ENCODE measurements at regions not wholly inside any gene's neighbourhood (a gene's known extent, or its start where the extent isn't known, plus 50 kb on each side); places are given as distances from the start of the nearest gene placed in this dataset.

DNA sequence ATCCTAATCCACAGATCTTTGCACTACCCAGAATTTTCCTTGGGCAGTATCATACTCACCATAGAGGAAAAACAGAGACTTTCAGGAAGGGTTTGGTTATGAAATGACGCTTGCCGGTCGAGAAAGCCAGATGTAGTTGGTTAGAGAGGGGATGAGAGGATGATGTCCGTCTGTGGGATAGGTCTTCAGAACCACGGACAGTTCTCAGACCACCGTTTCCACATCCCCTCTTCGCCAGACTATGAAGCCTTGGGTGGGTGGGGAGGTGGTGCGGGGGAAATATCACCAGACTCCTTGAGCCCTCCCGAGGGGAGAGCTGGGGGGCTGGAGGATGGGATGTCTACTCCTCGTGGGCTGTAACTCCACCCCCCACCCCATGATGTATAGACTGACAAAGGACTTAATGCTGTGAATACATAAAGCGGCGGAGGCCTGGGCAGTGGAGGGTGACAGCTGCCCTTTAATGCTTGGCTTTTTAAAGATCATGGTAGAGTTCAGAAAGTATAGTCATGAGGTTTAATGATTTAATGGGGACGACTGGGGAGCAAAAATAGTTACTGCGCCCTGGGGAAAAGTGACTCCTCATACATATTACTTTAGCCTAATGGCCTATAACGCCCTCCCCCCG lies 96.6 kb downstream of the MRM1 start:
- TF ChIP-seq GLIS3 (CRISPR knock-in tag; IDR thresholded peaks at IDR 0.05): no peak
- no peak for TF ChIP-seq OSR1 (CRISPR knock-in tag; IDR thresholded peaks at IDR 0.05)
- TF ChIP-seq ZC3H10 (CRISPR knock-in tag; IDR thresholded peaks at IDR 0.05): no peak
- TF ChIP-seq SNAI2 (CRISPR knock-in tag; IDR thresholded peaks at IDR 0.05): no peak
- TF ChIP-seq, protein P1, sequence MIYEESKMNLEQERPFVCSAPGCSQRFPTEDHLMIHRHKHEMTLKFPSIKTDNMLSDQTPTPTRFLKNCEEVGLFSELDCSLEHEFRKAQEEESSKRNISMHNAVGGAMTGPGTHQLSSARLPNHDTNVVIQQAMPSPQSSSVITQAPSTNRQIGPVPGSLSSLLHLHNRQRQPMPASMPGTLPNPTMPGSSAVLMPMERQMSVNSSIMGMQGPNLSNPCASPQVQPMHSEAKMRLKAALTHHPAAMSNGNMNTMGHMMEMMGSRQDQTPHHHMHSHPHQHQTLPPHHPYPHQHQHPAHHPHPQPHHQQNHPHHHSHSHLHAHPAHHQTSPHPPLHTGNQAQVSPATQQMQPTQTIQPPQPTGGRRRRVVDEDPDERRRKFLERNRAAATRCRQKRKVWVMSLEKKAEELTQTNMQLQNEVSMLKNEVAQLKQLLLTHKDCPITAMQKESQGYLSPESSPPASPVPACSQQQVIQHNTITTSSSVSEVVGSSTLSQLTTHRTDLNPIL (CRISPR knock-in tag; IDR thresholded peaks at IDR 0.05; ENCODE audit: low read depth): no peak
- TF ChIP-seq, protein P2, sequence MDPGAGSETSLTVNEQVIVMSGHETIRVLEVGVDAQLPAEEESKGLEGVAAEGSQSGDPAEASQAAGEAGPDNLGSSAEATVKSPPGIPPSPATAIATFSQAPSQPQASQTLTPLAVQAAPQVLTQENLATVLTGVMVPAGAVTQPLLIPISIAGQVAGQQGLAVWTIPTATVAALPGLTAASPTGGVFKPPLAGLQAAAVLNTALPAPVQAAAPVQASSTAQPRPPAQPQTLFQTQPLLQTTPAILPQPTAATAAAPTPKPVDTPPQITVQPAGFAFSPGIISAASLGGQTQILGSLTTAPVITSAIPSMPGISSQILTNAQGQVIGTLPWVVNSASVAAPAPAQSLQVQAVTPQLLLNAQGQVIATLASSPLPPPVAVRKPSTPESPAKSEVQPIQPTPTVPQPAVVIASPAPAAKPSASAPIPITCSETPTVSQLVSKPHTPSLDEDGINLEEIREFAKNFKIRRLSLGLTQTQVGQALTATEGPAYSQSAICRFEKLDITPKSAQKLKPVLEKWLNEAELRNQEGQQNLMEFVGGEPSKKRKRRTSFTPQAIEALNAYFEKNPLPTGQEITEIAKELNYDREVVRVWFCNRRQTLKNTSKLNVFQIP (CRISPR knock-in tag; IDR thresholded peaks at IDR 0.05; ENCODE audit: borderline replicate concordance, low read depth): no peak
- TF ChIP-seq CSDC2 (CRISPR knock-in tag; IDR thresholded peaks at IDR 0.05): no peak
- no peak for ATAC-seq

DNA sequence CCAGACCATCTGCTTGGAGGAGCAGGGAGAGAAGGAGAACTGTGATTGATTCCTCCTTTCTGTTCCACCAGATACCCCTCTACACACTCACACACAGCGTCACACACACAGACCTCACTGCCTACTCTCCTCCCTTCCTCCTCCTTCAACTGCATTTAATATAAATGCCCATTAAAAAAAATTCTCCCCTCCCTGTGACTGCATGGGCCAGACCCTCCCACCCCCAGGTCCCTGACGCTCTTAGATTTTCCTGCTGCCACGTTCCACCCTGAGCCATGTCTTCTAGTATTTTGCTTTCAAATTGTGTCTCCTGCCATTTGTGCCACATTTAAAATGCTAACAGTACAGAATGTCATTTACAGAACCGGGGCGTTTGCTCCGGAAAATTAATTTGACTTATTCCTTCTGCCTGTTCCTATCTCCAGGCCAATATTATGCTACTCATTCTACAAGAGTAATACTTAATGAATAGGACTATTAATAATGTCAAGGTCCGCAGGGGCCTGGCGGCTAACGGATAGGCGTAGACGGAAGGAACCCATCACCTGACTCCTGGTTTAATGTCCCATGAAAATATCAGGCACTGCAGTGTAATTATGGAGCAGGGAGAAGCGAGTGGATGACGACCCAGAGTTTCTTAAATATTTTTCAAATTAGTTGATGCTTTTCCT lies 100.2 kb downstream of the MRM1 start:
- TF ChIP-seq, protein P1 (CRISPR knock-in tag; IDR thresholded peaks at IDR 0.05; ENCODE audit: low read depth): no peak
- TF ChIP-seq TCF4 (CRISPR knock-in tag; IDR thresholded peaks at IDR 0.05; ENCODE audit: borderline replicate concordance) (no peak), ZC3H10 (CRISPR knock-in tag; IDR thresholded peaks at IDR 0.05) (no peak), ZNF565 (CRISPR knock-in tag; conservative IDR thresholded peaks at IDR 0.05; ENCODE audit: low read depth) (no peak), ESRRG (CRISPR knock-in tag; IDR thresholded peaks at IDR 0.05) (no peak), OSR1 (CRISPR knock-in tag; IDR thresholded peaks at IDR 0.05) (no peak), GLIS3 (CRISPR knock-in tag; IDR thresholded peaks at IDR 0.05) (no peak), TOX (CRISPR knock-in tag; IDR thresholded peaks at IDR 0.05; ENCODE audit: borderline replicate concordance) (no peak), ZNF70 (CRISPR knock-in tag; IDR thresholded peaks at IDR 0.05) (no peak), CSDC2 (CRISPR knock-in tag; IDR thresholded peaks at IDR 0.05) (no peak)
- TF ChIP-seq, protein P2 (CRISPR knock-in tag; IDR thresholded peaks at IDR 0.05; ENCODE audit: borderline replicate concordance, low read depth): no peak
- ATAC-seq: no peak

DNA sequence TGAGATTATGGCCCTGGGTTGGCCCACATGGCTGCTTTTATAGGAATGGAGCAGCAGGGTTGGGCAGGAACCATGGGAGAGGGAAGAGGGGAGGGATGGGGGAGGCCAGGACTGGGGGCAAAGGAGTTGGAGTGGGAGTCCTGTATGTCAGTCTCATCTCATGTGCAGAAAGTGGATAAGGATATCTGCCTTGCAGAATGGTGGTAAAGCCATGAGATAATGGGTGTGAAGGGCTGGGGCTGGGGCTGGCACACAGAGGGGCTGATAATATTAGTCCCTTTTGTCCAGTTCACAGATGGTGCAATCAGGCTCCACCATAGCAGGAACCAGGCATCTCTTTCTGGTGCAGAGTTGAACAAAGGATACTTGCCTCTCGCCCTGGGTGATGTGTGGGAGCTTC lies 101.3 kb downstream of the MRM1 start:
- ATAC-seq: no peak
- TF ChIP-seq ISL1 (CRISPR knock-in tag; IDR thresholded peaks at IDR 0.05): no peak
- TF ChIP-seq BACH2 (CRISPR knock-in tag; IDR thresholded peaks at IDR 0.05; ENCODE audit: borderline replicate concordance): no peak

- ATAC-seq: no peak; the same call in 2 of the 3 replicates
These were observed 102.5 kb downstream of the MRM1 start for GRCh38 chr17:36703860-36704266.

More at GRCh38 chr17:36703860-36704266, 102.5 kb downstream of the MRM1 start:
- TF ChIP-seq BACH2 (CRISPR knock-in tag; IDR thresholded peaks at IDR 0.05; ENCODE audit: borderline replicate concordance) (no peak), CSRNP3 (CRISPR knock-in tag; IDR thresholded peaks at IDR 0.05) (no peak), ZNF565 (CRISPR knock-in tag; conservative IDR thresholded peaks at IDR 0.05; ENCODE audit: low read depth) (no peak), PPARA (CRISPR knock-in tag; IDR thresholded peaks at IDR 0.05; ENCODE audit: borderline replicate concordance) (no peak), ZC3H10 (CRISPR knock-in tag; IDR thresholded peaks at IDR 0.05) (no peak), ZNF70 (CRISPR knock-in tag; IDR thresholded peaks at IDR 0.05) (no peak), CSDC2 (CRISPR knock-in tag; IDR thresholded peaks at IDR 0.05) (no peak), ZFP3 (CRISPR knock-in tag; IDR thresholded peaks at IDR 0.05) (no peak), TOX (CRISPR knock-in tag; IDR thresholded peaks at IDR 0.05; ENCODE audit: borderline replicate concordance) (no peak)
- TF ChIP-seq, protein P1 (CRISPR knock-in tag; IDR thresholded peaks at IDR 0.05; ENCODE audit: low read depth): no peak
- TF ChIP-seq, protein P2 (CRISPR knock-in tag; IDR thresholded peaks at IDR 0.05; ENCODE audit: borderline replicate concordance, low read depth): no peak
- TF ChIP-seq, protein P3, sequence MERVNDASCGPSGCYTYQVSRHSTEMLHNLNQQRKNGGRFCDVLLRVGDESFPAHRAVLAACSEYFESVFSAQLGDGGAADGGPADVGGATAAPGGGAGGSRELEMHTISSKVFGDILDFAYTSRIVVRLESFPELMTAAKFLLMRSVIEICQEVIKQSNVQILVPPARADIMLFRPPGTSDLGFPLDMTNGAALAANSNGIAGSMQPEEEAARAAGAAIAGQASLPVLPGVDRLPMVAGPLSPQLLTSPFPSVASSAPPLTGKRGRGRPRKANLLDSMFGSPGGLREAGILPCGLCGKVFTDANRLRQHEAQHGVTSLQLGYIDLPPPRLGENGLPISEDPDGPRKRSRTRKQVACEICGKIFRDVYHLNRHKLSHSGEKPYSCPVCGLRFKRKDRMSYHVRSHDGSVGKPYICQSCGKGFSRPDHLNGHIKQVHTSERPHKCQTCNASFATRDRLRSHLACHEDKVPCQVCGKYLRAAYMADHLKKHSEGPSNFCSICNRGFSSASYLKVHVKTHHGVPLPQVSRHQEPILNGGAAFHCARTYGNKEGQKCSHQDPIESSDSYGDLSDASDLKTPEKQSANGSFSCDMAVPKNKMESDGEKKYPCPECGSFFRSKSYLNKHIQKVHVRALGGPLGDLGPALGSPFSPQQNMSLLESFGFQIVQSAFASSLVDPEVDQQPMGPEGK (CRISPR knock-in tag; IDR thresholded peaks at IDR 0.05; ENCODE audit: borderline replicate concordance): no peak
